ENCODE measurements at regions not wholly inside any gene's neighbourhood (a gene's known extent, or its start where the extent isn't known, plus 50 kb on each side); places are given as distances from the start of the nearest gene placed in this dataset.
"Not testable (repeated sequence)": the region's sequence is repeated elsewhere in the genome, so short reads cannot be mapped to it uniquely, and the experiment has no call there.

GRCh38 chr2:111453816-111454215 lies 333.1 kb downstream of the BCL2L11 start:
- DNase-seq, result not testable (repeated sequence)

GRCh38 chr2:111454404-111454803 lies 333.7 kb downstream of the BCL2L11 start:
- DNase-seq, result not testable (repeated sequence)

- DNase-seq, result not testable (repeated sequence)
Observed at GRCh38 chr2:111455016-111456015, 334.6 kb downstream of the BCL2L11 start.

GRCh38 chr2:111457191-111457590 lies 336.5 kb downstream of the BCL2L11 start:
- not testable (repeated sequence) for DNase-seq

- DNase-seq, result not testable (repeated sequence)
Observed at GRCh38 chr2:111460901-111461300, 340.2 kb downstream of the BCL2L11 start.

- DNase-seq, result not testable (repeated sequence)
Observed at GRCh38 chr2:111461831-111462230, 341.1 kb downstream of the BCL2L11 start.

GRCh38 chr2:111462572-111462971 lies 341.9 kb downstream of the BCL2L11 start:
- DNase-seq, result not testable (repeated sequence)

- not testable (repeated sequence) for DNase-seq
Observed at GRCh38 chr2:111463238-111463848, 342.6 kb downstream of the BCL2L11 start.

GRCh38 chr2:111463956-111464355 lies 343.2 kb downstream of the BCL2L11 start:
- DNase-seq, result not testable (repeated sequence)

- not testable (repeated sequence) for DNase-seq
Observed at GRCh38 chr2:111464367-111464766, 343.7 kb downstream of the BCL2L11 start.

GRCh38 chr2:111465521-111465920 lies 344.8 kb downstream of the BCL2L11 start:
- DNase-seq, result not testable (repeated sequence)

- not testable (repeated sequence) for DNase-seq
Observed at GRCh38 chr2:111466744-111467143, 346.0 kb downstream of the BCL2L11 start.

GRCh38 chr2:111470924-111471323 lies 350.2 kb downstream of the BCL2L11 start:
- DNase-seq, result not testable (repeated sequence)

- not testable (repeated sequence) for DNase-seq
Observed at GRCh38 chr2:111471791-111472530, 351.2 kb downstream of the BCL2L11 start.

GRCh38 chr2:111472844-111473403 lies 352.2 kb downstream of the BCL2L11 start:
- DNase-seq, result not testable (repeated sequence)

GRCh38 chr2:111473522-111473921 lies 352.8 kb downstream of the BCL2L11 start:
- DNase-seq, result not testable (repeated sequence)

GRCh38 chr2:111474198-111474705 lies 353.5 kb downstream of the BCL2L11 start:
- not testable (repeated sequence) for DNase-seq

GRCh38 chr2:111478335-111478734 lies 357.6 kb downstream of the BCL2L11 start:
- not testable (repeated sequence) for DNase-seq

- DNase-seq, result not testable (repeated sequence)
Observed at GRCh38 chr2:111478871-111479318, 358.2 kb downstream of the BCL2L11 start.

- DNase-seq, result not testable (repeated sequence)
Observed at GRCh38 chr2:111480016-111480625, 359.4 kb downstream of the BCL2L11 start.

- not testable (repeated sequence) for DNase-seq
Observed at GRCh38 chr2:111480633-111481032, 359.9 kb downstream of the BCL2L11 start.

- DNase-seq, result not testable (repeated sequence)
Observed at GRCh38 chr2:111481219-111481618, 360.5 kb downstream of the BCL2L11 start.
